GM19397 (cell line): ENCODE measurements at regions not wholly inside any gene's neighbourhood (a gene's known extent, or its start where the extent isn't known, plus 50 kb on each side); places are given as distances from the start of the nearest gene placed in this dataset.
A peak's percentile ranks its signal among the peaks of the same experiment; 100 is the strongest.
"Not testable (repeated sequence)": the region's sequence is repeated elsewhere in the genome, so short reads cannot be mapped to it uniquely, and the experiment has no call there.

Source experiments
- ATAC-seq: cut with Tn5 transposase; IDR thresholded peaks from one replicate; pipeline ENCODE4 v1.9.1; 2021; ENCODE audit warnings: mild to moderate bottlenecking, moderate library complexity; ENCODE audit not compliant: unreplicated experiment

GRCh38 chr2:8231902-8232301 lies 450.0 kb upstream of the ID2 start:
- no peak for ATAC-seq

- ATAC-seq: no peak
Observed at GRCh38 chr2:8232871-8233270, 449.0 kb upstream of the ID2 start.

GRCh38 chr2:8234253-8234652 lies 447.6 kb upstream of the ID2 start:
- ATAC-seq: peak; percentile 22

GRCh38 chr2:8234757-8235374 lies 447.0 kb upstream of the ID2 start:
- peak; percentile 95 for ATAC-seq

GRCh38 chr2:8235419-8235818 lies 446.4 kb upstream of the ID2 start:
- no peak for ATAC-seq

- no peak for ATAC-seq
Observed at GRCh38 chr2:8236391-8236790, 445.5 kb upstream of the ID2 start.

GRCh38 chr2:8238521-8239230 lies 443.2 kb upstream of the ID2 start:
- no peak for ATAC-seq

- no peak for ATAC-seq
Observed at GRCh38 chr2:8239531-8240088, 442.2 kb upstream of the ID2 start.

- ATAC-seq: no peak
Observed at GRCh38 chr2:8241317-8241716, 440.5 kb upstream of the ID2 start.

- ATAC-seq: no peak
Observed at GRCh38 chr2:8242739-8243138, 439.1 kb upstream of the ID2 start.

- ATAC-seq: no peak
Observed at GRCh38 chr2:8243748-8244400, 438.0 kb upstream of the ID2 start.

- ATAC-seq: no peak
Observed at GRCh38 chr2:8244639-8245038, 437.2 kb upstream of the ID2 start.

- no peak for ATAC-seq
Observed at GRCh38 chr2:8246137-8246536, 435.7 kb upstream of the ID2 start.

GRCh38 chr2:8247905-8248622 lies 433.8 kb upstream of the ID2 start:
- ATAC-seq: no peak

GRCh38 chr2:8248623-8248957 lies 433.3 kb upstream of the ID2 start:
- ATAC-seq: no peak

GRCh38 chr2:8249141-8249540 lies 432.7 kb upstream of the ID2 start:
- ATAC-seq: no peak

GRCh38 chr2:8249769-8250168 lies 432.1 kb upstream of the ID2 start:
- no peak for ATAC-seq

GRCh38 chr2:8250290-8250689 lies 431.6 kb upstream of the ID2 start:
- ATAC-seq: not testable (repeated sequence)

GRCh38 chr2:8251291-8251690 lies 430.6 kb upstream of the ID2 start:
- no peak for ATAC-seq

- ATAC-seq: no peak
Observed at GRCh38 chr2:8251856-8252255, 430.0 kb upstream of the ID2 start.

GRCh38 chr2:8252997-8253694 lies 428.7 kb upstream of the ID2 start:
- ATAC-seq: peak; percentile 93
